ENCODE measurements at regions not wholly inside any gene's neighbourhood (a gene's known extent, or its start where the extent isn't known, plus 50 kb on each side); places are given as distances from the start of the nearest gene placed in this dataset.

GRCh38 chr7:28258240-28258639 is 77.6 kb upstream of the JAZF1 start:
- TF ChIP-seq CTCF (IDR thresholded peaks at IDR 0.05) = no peak
- TF ChIP-seq EP300 (IDR thresholded peaks at IDR 0.05; ENCODE audit: low read depth) = no peak

Measured in transverse colon (tissue), 3 donors.